B cell (primary cell): ENCODE measurements at regions not wholly inside any gene's neighbourhood (a gene's known extent, or its start where the extent isn't known, plus 50 kb on each side); places are given as distances from the start of the nearest gene placed in this dataset.

Experiments
- ATAC-seq: fragments of 200-7000 bp; cut with Tn5 transposase; one replicate; pipeline ENCODE4 v1.10.0; 2021; ENCODE audit warnings: low read depth, mild to moderate bottlenecking, moderate number of reproducible peaks, moderate library complexity
- CTCF ChIA-PET: fragments of 350-600 bp; sonication (Branson Sonifier 250); formaldehyde crosslinking; loops from one replicate; lab custom pipeline; 2021; ENCODE audit warnings: antibody characterized with exemption, inconsistent platforms; lab: Charles Lee
- POLR2A ChIA-PET: fragments of 350-600 bp; sonication (Branson Sonifier 250); formaldehyde crosslinking; loops from one replicate; lab custom pipeline; 2021; ENCODE audit warnings: antibody characterized with exemption; lab: Charles Lee
- DNase-seq: peaks from one replicate; pipeline ENCODE4 v3.0.0; 2013
- H2AFZ ChIP-seq: 2 replicates; pipeline ENCODE4 v1.6.1; 2012; ENCODE audit warnings: mild to moderate bottlenecking, low read depth, low read length; ENCODE audit not compliant: insufficient read depth, poor library complexity, severe bottlenecking
- H3K27ac ChIP-seq, 2 donors: 1 replicate in 1 of 2; 2 replicates in 1 of 2; pipeline ENCODE4 v1.5.1; 2012 to 2013; ENCODE audit warnings: low read length in 2 of 2, mild to moderate bottlenecking in 2 of 2, moderate library complexity in 1 of 2
- H3K27me3 ChIP-seq, 4 experiments: fragments of 200-600 bp in 1 of 4; sonication (generic) in 1 of 4; replicated peaks in 1 of 4; 1 replicate in 2 of 4; 2 replicates in 2 of 4; pipeline versions ENCODE4 v1.6.1 to v1.7.0; 2013 to 2016; ENCODE audit warnings: low read length in 3 of 4, mild to moderate bottlenecking in 2 of 4, mixed read lengths in 1 of 4, moderate library complexity in 1 of 4; ENCODE audit not compliant: insufficient read depth in 4 of 4, control insufficient read depth in 3 of 4; ENCODE audit errors: control extremely low read depth in 1 of 4
- H3K36me3 ChIP-seq, 2 experiments: replicated peaks in 1 of 2; 1 replicate in 1 of 2; 2 replicates in 1 of 2; pipeline versions ENCODE4 v1.6.1 to v1.7.1; 2013; ENCODE audit warnings: low read length in 1 of 2; ENCODE audit not compliant: insufficient read depth in 2 of 2, control insufficient read depth in 1 of 2; ENCODE audit errors: control extremely low read depth in 1 of 2, extremely low read depth in 1 of 2
- H3K4me1 ChIP-seq, 2 donors: fragments of 200-600 bp in 1 of 2; sonication (generic) in 1 of 2; 1 replicate in 1 of 2; 2 replicates in 1 of 2; pipeline versions ENCODE4 v1.5.1 to v1.6.1; 2013 to 2017; ENCODE audit warnings: low read length in 2 of 2; ENCODE audit not compliant: control insufficient read depth in 2 of 2, insufficient read depth in 2 of 2
- H3K4me2 ChIP-seq: replicated peaks from 2 replicates; pipeline ENCODE3; 2012; ENCODE audit warnings: mild to moderate bottlenecking, low read depth, low read length; ENCODE audit not compliant: poor library complexity, severe bottlenecking
- H3K4me3 ChIP-seq, 5 experiments: fragments of 200-600 bp in 1 of 5; sonication (generic) in 1 of 5; 1 replicate in 3 of 5; 2 replicates in 2 of 5; pipeline versions ENCODE4 v1.5.1 to v1.7.0; 2011 to 2016; ENCODE audit warnings: low read length in 4 of 5, mild to moderate bottlenecking in 4 of 5, low read depth in 2 of 5, control low read depth in 1 of 5, moderate library complexity in 1 of 5; ENCODE audit not compliant: insufficient read depth in 1 of 5; ENCODE audit errors: control extremely low read depth in 1 of 5, extremely low read depth in 1 of 5
- H3K79me2 ChIP-seq: fragments of 200-600 bp; sonication (generic); one replicate; pipeline ENCODE4 v1.6.0; 2016; ENCODE audit warnings: low read length; ENCODE audit not compliant: control insufficient read depth, insufficient read depth
- H3K9ac ChIP-seq: fragments of 200-600 bp; sonication (generic); 2 replicates; pipeline ENCODE4 v1.6.1; 2017; ENCODE audit warnings: mild to moderate bottlenecking, low read length, moderate library complexity
- H3K9me3 ChIP-seq, 3 donors: one replicate each; pipeline versions ENCODE4 v1.6.1 to v1.7.1; 2013; ENCODE audit warnings: low read length in 2 of 3; ENCODE audit not compliant: control insufficient read depth in 2 of 3, insufficient read depth in 1 of 3; ENCODE audit errors: control extremely low read depth in 1 of 3
- H4K20me1 ChIP-seq: 2 replicates; pipeline ENCODE4 v1.6.0; 2012; ENCODE audit warnings: mild to moderate bottlenecking, low read length; ENCODE audit not compliant: insufficient read depth, control insufficient read depth, poor library complexity, severe bottlenecking
- H3K27ac Mint-ChIP-seq: one replicate; pipeline ENCODE4 v1.8.0; 2021; ENCODE audit warnings: mixed read lengths
- H3K27me3 Mint-ChIP-seq: one replicate; pipeline ENCODE4 v1.8.0; 2021; ENCODE audit warnings: mixed read lengths
- H3K4me1 Mint-ChIP-seq: one replicate; pipeline ENCODE4 v1.8.0; 2021; ENCODE audit warnings: mixed read lengths
- H3K4me3 Mint-ChIP-seq: one replicate; pipeline ENCODE4 v1.8.0; 2021; ENCODE audit warnings: mixed read lengths
- H3K9me3 Mint-ChIP-seq: one replicate; pipeline ENCODE4 v1.8.0; 2022; ENCODE audit warnings: mixed read lengths; ENCODE audit not compliant: insufficient read depth
- EZH2 ChIP-seq: IDR thresholded peaks from 2 replicates; pipeline ENCODE4 v1.6.1; 2012; ENCODE audit warnings: borderline replicate concordance, low read depth, mild to moderate bottlenecking, moderate library complexity, low read length; ENCODE audit not compliant: insufficient read depth, poor library complexity, severe bottlenecking
- WGBS: methylation state at CpG from one replicate; pipeline ENCODE4 v1.1.5; 2013; ENCODE audit warnings: missing lambda C conversion rate; ENCODE audit not compliant: insufficient coverage; 5-methylcytosine and 5-hydroxymethylcytosine counted together
- intact Hi-C: fragments of 100-400 bp; cut with micrococcal nuclease; formaldehyde crosslinking; loops from one replicate; pipeline ENCODE4 v1.10.0; 2022
- TF ChIP-seq, protein P1 (sequence below): fragments of 200-600 bp; IDR thresholded peaks from one replicate; pipeline ENCODE4 v1.8.0; 2022; ENCODE audit warnings: antibody characterized with exemption, mild to moderate bottlenecking

DNA sequence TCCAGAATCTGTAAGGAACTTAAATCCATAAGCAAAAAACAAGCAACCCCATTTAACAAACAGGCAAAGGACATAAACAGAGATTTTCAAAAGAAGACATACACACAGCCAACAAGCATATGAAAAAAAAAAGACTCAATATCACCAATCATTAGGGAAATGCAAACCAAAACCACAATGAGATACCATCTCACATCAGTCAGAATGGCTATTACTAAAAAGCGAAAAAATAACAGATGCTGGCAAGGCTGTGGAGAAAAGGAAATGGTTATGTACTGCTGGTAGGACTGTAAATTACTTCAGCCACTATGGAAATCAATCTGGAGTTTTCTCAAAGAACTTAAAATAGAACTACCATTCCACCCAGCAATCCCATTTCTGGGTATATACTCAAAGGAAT lies 156.8 kb upstream of the RADX start:
- Histone ChIP-seq H3K4me3 (no peak overlapping the region), H2AFZ (no peak overlapping the region), H3K79me2 (no peaks in the 10 kb centered on the region), H3K9ac (no peak overlapping the region), H3K27ac (no peak overlapping the region), H4K20me1 (no peaks in the 10 kb centered on the region), H3K9me3 (no peaks in the 10 kb centered on the region), H3K4me2 (no peak overlapping the region), H3K27me3 (no peaks in the 10 kb centered on the region), H3K4me1 (no peaks in the 10 kb centered on the region), H3K36me3 (no peaks in the 10 kb centered on the region)
- Mint-ChIP-seq H3K4me1 (no peaks in the 10 kb centered on the region), H3K27me3 (no peaks in the 10 kb centered on the region), H3K27ac (no peak overlapping the region), H3K9me3 (no peaks in the 10 kb centered on the region), H3K4me3 (no peak overlapping the region)
- ChIA-PET CTCF (no interaction called here), POLR2A (no interaction called here)
- intact Hi-C loops = no loop called here
- DNase-seq (no peak), ATAC-seq (no peak)
- no peak for TF ChIP-seq EZH2
- TF ChIP-seq, protein P1, sequence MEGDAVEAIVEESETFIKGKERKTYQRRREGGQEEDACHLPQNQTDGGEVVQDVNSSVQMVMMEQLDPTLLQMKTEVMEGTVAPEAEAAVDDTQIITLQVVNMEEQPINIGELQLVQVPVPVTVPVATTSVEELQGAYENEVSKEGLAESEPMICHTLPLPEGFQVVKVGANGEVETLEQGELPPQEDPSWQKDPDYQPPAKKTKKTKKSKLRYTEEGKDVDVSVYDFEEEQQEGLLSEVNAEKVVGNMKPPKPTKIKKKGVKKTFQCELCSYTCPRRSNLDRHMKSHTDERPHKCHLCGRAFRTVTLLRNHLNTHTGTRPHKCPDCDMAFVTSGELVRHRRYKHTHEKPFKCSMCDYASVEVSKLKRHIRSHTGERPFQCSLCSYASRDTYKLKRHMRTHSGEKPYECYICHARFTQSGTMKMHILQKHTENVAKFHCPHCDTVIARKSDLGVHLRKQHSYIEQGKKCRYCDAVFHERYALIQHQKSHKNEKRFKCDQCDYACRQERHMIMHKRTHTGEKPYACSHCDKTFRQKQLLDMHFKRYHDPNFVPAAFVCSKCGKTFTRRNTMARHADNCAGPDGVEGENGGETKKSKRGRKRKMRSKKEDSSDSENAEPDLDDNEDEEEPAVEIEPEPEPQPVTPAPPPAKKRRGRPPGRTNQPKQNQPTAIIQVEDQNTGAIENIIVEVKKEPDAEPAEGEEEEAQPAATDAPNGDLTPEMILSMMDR = no peak
- no CpG with 5 or more reads among the region's 1 CpG for WGBS

DNA sequence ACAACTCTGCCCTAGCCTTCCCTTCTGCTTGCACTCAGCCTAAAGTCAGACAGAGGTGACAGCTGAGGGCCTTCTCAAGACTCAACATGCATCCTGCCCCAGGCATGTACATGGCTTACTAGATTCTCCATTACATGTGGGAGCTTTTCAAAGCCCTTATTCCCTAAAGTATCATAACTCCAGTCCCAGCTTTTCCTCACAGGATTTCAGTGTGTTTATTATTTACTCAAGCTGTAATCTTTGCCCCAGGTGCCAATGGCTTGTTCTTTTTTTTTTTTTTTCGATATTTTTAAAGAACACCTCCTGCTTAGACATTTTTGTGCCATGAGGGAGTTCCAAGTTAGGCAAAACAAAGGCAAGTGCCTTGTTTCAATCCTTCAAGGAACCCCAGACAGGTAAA lies 154.0 kb upstream of the RADX start:
- no CpG with 5 or more reads among the region's 1 CpG for WGBS
- CTCF ChIA-PET = no interaction called here
- Mint-ChIP-seq H3K27ac (no peak overlapping the region), H3K4me3 (no peak overlapping the region), H3K27me3 (no peaks in the 10 kb centered on the region), H3K4me1 (no peaks in the 10 kb centered on the region), H3K9me3 (no peaks in the 10 kb centered on the region)
- intact Hi-C loops = no loop called here
- Histone ChIP-seq H4K20me1 (no peaks in the 10 kb centered on the region), H3K27me3 (no peaks in the 10 kb centered on the region), H3K79me2 (no peaks in the 10 kb centered on the region), H3K27ac (no peak overlapping the region), H2AFZ (no peak overlapping the region), H3K9me3 (no peaks in the 10 kb centered on the region), H3K4me3 (no peak overlapping the region), H3K4me2 (no peak overlapping the region), H3K9ac (no peak overlapping the region), H3K4me1 (no peaks in the 10 kb centered on the region), H3K36me3 (no peaks in the 10 kb centered on the region)
- DNase-seq = no peak
- TF ChIP-seq, protein P1 = no peak
- TF ChIP-seq EZH2 = no peak
- no peak for ATAC-seq
- POLR2A ChIA-PET = no interaction called here
